ENCODE measurements at regions not wholly inside any gene's neighbourhood (a gene's known extent, or its start where the extent isn't known, plus 50 kb on each side); places are given as distances from the start of the nearest gene placed in this dataset.

DNA sequence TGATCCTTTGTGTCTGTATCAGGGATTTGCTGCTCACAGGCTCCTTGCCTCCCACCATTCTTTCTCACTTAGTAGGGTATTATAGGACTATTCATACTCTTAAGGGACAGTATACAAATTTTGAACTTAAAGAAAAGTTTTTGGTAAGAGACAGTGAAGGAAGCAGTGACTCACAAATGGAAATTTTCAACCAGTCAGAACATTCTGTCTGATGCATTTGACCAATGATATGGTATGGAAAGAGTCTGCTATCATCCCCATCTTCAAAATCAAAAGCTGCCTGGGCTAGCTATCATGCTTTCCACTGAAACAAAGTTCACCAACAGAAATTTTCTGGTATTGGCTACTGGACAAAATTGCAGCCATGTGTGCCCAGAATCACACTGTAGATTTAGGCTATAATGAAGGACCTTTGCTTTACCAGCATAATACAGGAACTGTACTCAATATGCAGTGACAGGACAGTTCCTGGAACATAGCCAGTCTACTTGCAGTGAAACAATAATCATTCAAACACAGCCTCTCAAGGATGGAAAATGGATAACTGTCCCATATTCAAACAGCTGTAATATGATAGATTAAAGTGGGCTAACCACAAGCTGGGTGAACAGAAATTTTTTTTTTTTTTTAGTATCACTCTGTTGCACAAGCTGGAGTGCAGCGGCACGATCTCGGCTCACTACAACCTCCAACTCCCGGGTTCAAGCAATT, 109.0 kb upstream of the ACSL4 start:
- no peak overlapping the region for H3K4me2 ChIP-seq
- no peaks in the 10 kb centered on the region for H3K27me3 ChIP-seq (ENCODE audit: insufficient read depth, low read depth)
- H3K9me2 ChIP-seq (ENCODE audit: insufficient read depth) = no peaks in the 10 kb centered on the region
- H2AFZ ChIP-seq = no peak overlapping the region
- ChIA-PET POLR2A (ENCODE audit: unreplicated experiment) (no interaction called here), CTCF (interaction anchor here (0.6 kb wide), 1 partner anchor 30 kb away, joined by 3 read pairs; no protein-coding TSS in a partner anchor)
- no peak overlapping the region for H3K27ac ChIP-seq
- BruUV-seq (replicated peaks) = no TSS peak
- TF ChIP-seq, protein P1, sequence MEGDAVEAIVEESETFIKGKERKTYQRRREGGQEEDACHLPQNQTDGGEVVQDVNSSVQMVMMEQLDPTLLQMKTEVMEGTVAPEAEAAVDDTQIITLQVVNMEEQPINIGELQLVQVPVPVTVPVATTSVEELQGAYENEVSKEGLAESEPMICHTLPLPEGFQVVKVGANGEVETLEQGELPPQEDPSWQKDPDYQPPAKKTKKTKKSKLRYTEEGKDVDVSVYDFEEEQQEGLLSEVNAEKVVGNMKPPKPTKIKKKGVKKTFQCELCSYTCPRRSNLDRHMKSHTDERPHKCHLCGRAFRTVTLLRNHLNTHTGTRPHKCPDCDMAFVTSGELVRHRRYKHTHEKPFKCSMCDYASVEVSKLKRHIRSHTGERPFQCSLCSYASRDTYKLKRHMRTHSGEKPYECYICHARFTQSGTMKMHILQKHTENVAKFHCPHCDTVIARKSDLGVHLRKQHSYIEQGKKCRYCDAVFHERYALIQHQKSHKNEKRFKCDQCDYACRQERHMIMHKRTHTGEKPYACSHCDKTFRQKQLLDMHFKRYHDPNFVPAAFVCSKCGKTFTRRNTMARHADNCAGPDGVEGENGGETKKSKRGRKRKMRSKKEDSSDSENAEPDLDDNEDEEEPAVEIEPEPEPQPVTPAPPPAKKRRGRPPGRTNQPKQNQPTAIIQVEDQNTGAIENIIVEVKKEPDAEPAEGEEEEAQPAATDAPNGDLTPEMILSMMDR (conservative IDR thresholded peaks at IDR 0.05) = no peak
- TF ChIP-seq EZH2 (IDR thresholded peaks at IDR 0.05; ENCODE audit: low read depth) = no peak
- H3K4me3 ChIP-seq = no peak overlapping the region
- H4K20me1 ChIP-seq (ENCODE audit: insufficient read depth) = no peaks in the 10 kb centered on the region
- H3K4me1 ChIP-seq (replicated peaks; ENCODE audit: insufficient read depth) = peaks cover 18% of the 10 kb centered on the region
- H3F3A ChIP-seq (ENCODE audit: insufficient read depth, low read depth) = peaks cover 6% of the 10 kb centered on the region; the same call in 1 of the 2 replicates
- no peaks in the 10 kb centered on the region for H3K36me3 ChIP-seq (ENCODE audit: low read depth)
- no peaks in the 10 kb centered on the region for H3K9me3 ChIP-seq (ENCODE audit: insufficient read depth, low read depth)
- no peak for DNase-seq
- no peaks in the 10 kb centered on the region for H3K79me2 ChIP-seq (ENCODE audit: low read depth)
- intact Hi-C loops (cut with micrococcal nuclease; ENCODE audit: unreplicated experiment) = loop anchor here (2.0 to 10.0 kb wide), 2 partner anchors 81 to 307 kb away; partner anchors contain the start of gene NXT2

DNA sequence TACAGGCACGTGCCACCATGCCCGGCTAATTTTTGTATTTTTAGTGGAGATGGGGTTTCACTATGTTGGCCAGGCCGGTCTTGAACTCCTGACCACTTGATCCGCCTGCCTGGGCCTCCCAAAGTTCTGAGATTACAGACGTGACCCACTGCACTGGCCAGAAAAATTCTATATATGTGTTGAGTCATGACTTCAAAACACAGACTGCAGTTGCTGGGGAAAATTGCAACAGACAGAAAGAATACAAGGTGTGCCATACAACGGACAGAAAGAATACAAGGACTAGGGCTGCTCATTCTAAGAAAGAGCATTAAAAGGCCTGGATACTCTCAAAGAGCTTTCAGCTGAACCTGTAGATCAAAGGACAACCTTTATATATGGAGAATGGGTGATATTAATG, 109.6 kb upstream of the ACSL4 start:
- H4K20me1 ChIP-seq (ENCODE audit: insufficient read depth) = no peaks in the 10 kb centered on the region
- BruUV-seq (replicated peaks) = no TSS peak
- TF ChIP-seq, protein P1 (conservative IDR thresholded peaks at IDR 0.05) = no peak
- TF ChIP-seq EZH2 (IDR thresholded peaks at IDR 0.05; ENCODE audit: low read depth) = no peak
- no peaks in the 10 kb centered on the region for H3K79me2 ChIP-seq (ENCODE audit: low read depth)
- H3K9me2 ChIP-seq (ENCODE audit: insufficient read depth) = no peaks in the 10 kb centered on the region
- H3K4me2 ChIP-seq = no peak overlapping the region
- H3K4me3 ChIP-seq = no peak overlapping the region
- H3F3A ChIP-seq (ENCODE audit: insufficient read depth, low read depth) = peaks cover 9% of the 10 kb centered on the region; the same call in 1 of the 2 replicates
- ChIA-PET POLR2A (ENCODE audit: unreplicated experiment) (interaction anchor here (0.6 kb wide), 1 partner anchor 305 kb away, joined by 17 read pairs; no protein-coding TSS in a partner anchor), CTCF (interaction anchor here (0.6 kb wide), 1 partner anchor 29 kb away, joined by 3 read pairs; no protein-coding TSS in a partner anchor)
- H3K27ac ChIP-seq = no peak overlapping the region
- DNase-seq = no peak
- no peaks in the 10 kb centered on the region for H3K27me3 ChIP-seq (ENCODE audit: insufficient read depth, low read depth)
- no peak overlapping the region for H2AFZ ChIP-seq
- H3K9me3 ChIP-seq (ENCODE audit: insufficient read depth, low read depth) = no peaks in the 10 kb centered on the region
- H3K36me3 ChIP-seq (ENCODE audit: low read depth) = no peaks in the 10 kb centered on the region
- intact Hi-C loops (cut with micrococcal nuclease; ENCODE audit: unreplicated experiment) = loop anchor here (10.0 kb wide), 1 partner anchor 308 kb away; the partner anchor contains the start of gene NXT2
- peaks cover 24% of the 10 kb centered on the region for H3K4me1 ChIP-seq (replicated peaks; ENCODE audit: insufficient read depth)

DNA sequence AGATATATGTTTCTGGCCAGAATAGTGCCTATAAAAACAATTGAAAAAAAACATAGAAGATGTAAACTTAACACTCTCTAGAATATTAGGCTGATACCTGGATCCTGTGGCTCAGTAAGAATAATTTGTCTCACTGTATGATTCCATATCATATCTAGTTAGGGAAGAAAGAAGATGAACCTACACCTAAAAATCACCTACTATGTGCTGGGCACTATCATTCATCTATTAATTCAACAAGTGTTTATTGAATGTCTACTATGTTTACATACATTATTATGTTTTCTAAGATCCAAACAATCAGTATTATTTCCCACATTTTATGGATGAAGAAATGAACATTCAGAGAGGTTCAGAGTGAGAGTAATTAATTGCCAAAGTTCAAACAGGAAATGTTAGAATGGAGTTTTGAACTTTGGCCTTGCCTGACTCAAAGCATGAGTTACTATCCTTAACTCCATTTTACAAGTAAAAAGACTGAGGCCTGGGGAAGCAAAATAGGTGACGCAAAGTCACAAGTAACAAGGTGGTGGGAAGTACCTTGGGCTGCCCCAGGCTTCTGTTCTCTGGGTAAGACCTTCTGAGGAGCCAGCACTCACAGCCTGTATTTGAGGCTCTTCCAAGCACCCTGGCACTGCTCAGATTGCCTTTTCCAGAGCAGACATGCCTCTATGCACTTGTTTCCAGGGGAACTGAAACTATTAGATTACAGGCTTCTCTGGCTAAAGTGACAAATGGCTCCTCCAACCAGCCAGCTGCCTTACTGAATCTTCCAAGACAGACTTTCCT, 111.1 kb upstream of the ACSL4 start:
- no TSS peak for BruUV-seq (replicated peaks)
- Histone ChIP-seq H3K4me3 (no peak overlapping the region), H3K79me2 (ENCODE audit: low read depth) (no peaks in the 10 kb centered on the region), H3F3A (ENCODE audit: insufficient read depth, low read depth) (peaks cover 17% of the 10 kb centered on the region; the same call in 1 of the 2 replicates), H4K20me1 (ENCODE audit: insufficient read depth) (no peaks in the 10 kb centered on the region), H3K9me2 (ENCODE audit: insufficient read depth) (no peaks in the 10 kb centered on the region), H2AFZ (no peak overlapping the region), H3K4me2 (no peak overlapping the region), H3K9me3 (ENCODE audit: insufficient read depth, low read depth) (0 out of 2 replicates have a peak, but pooled peaks cover 2% of the 10 kb centered on the region), H3K27ac (no peak overlapping the region), H3K36me3 (ENCODE audit: low read depth) (no peaks in the 10 kb centered on the region), H3K4me1 (replicated peaks; ENCODE audit: insufficient read depth) (peaks cover 36% of the 10 kb centered on the region), H3K27me3 (ENCODE audit: insufficient read depth, low read depth) (no peaks in the 10 kb centered on the region)
- ChIA-PET CTCF (no interaction called here), POLR2A (ENCODE audit: unreplicated experiment) (interaction anchor here (0.6 kb wide), 1 partner anchor 166 kb away, joined by 7 read pairs; no protein-coding TSS in a partner anchor)
- intact Hi-C loops (cut with micrococcal nuclease; ENCODE audit: unreplicated experiment) = loop anchor here (10.0 kb wide), 1 partner anchor 309 kb away; the partner anchor contains the start of gene NXT2
- no peak for DNase-seq
- no peak for TF ChIP-seq EZH2 (IDR thresholded peaks at IDR 0.05; ENCODE audit: low read depth)
- TF ChIP-seq, protein P1 (conservative IDR thresholded peaks at IDR 0.05) = no peak
